ENCODE measurements at regions not wholly inside any gene's neighbourhood (a gene's known extent, or its start where the extent isn't known, plus 50 kb on each side); places are given as distances from the start of the nearest gene placed in this dataset.

GRCh38 chr17:34012709-34013375 is 242.2 kb upstream of the CCL2 start:
- TF ChIP-seq CTCF (conservative IDR thresholded peaks at IDR 0.05; ENCODE audit: low read depth, low read length) (no peak), RFX5 (IDR thresholded peaks at IDR 0.05; ENCODE audit: low read depth, low read length) (no peak), POLR2A (IDR thresholded peaks at IDR 0.05; ENCODE audit: low read depth, low read length) (no peak), MXI1 (IDR thresholded peaks at IDR 0.05; ENCODE audit: borderline replicate concordance, low read depth, low read length) (no peak), FOS (IDR thresholded peaks at IDR 0.05; ENCODE audit: low read depth, low read length) (no peak), SMC3 (IDR thresholded peaks at IDR 0.05; ENCODE audit: low read depth, low read length) (no peak), MAZ (IDR thresholded peaks at IDR 0.05; ENCODE audit: borderline replicate concordance, low read depth, low read length) (no peak), RCOR1 (IDR thresholded peaks at IDR 0.05; ENCODE audit: insufficient replicate concordance, low read length) (no peak), CEBPB (IDR thresholded peaks at IDR 0.05; ENCODE audit: low read depth, low read length) (no peak), CHD1 (IDR thresholded peaks at IDR 0.05; ENCODE audit: low read depth, low read length) (no peak), RAD21 (IDR thresholded peaks at IDR 0.05; ENCODE audit: low read length) (no peak)
- TF ChIP-seq, protein P1, sequence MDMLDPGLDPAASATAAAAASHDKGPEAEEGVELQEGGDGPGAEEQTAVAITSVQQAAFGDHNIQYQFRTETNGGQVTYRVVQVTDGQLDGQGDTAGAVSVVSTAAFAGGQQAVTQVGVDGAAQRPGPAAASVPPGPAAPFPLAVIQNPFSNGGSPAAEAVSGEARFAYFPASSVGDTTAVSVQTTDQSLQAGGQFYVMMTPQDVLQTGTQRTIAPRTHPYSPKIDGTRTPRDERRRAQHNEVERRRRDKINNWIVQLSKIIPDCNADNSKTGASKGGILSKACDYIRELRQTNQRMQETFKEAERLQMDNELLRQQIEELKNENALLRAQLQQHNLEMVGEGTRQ (IDR thresholded peaks at IDR 0.05; ENCODE audit: low read depth, low read length), result no peak

Data from IMR-90 (cell line).